ENCODE measurements at regions not wholly inside any gene's neighbourhood (a gene's known extent, or its start where the extent isn't known, plus 50 kb on each side); places are given as distances from the start of the nearest gene placed in this dataset.

GRCh38 chrY:7204456-7204855 is 292.9 kb upstream of the AMELY start:
- H3K9me2 ChIP-seq (ENCODE audit: low read depth, low read length): no peaks in the 10 kb centered on the region
- no peaks in the 10 kb centered on the region for H3K9me3 ChIP-seq (ENCODE audit: low read length)
- no peaks in the 10 kb centered on the region for H3K79me2 ChIP-seq (ENCODE audit: insufficient read depth, low read length)
- H3K4me1 ChIP-seq (ENCODE audit: insufficient read depth, low read length, severe bottlenecking): no peaks in the 10 kb centered on the region
- no peak overlapping the region for H2AFZ ChIP-seq (ENCODE audit: low read length)
- no peak overlapping the region for H3K9ac ChIP-seq (ENCODE audit: low read length)
- H4K20me1 ChIP-seq (ENCODE audit: insufficient read depth, low read length): no peaks in the 10 kb centered on the region
- TF ChIP-seq CTCF (IDR thresholded peaks at IDR 0.05; ENCODE audit: low read length) (no peak), EZH2 (IDR thresholded peaks at IDR 0.05; ENCODE audit: borderline replicate concordance, low read length) (no peak)
- H3K4me2 ChIP-seq (ENCODE audit: low read length): no peak overlapping the region
- H3K4me3 ChIP-seq (ENCODE audit: low read depth, low read length, poor library complexity, severe bottlenecking): no peak overlapping the region
- no peaks in the 10 kb centered on the region for H3K27me3 ChIP-seq (ENCODE audit: insufficient read depth, low read length)
- no peaks in the 10 kb centered on the region for H3F3A ChIP-seq (ENCODE audit: insufficient read depth, low read length)
- H3K36me3 ChIP-seq (ENCODE audit: insufficient read depth, low read length): no peaks in the 10 kb centered on the region
- H3K27ac ChIP-seq (ENCODE audit: low read depth, low read length, poor library complexity, severe bottlenecking): no peak overlapping the region

GRCh38 chrY:7182591-7182990 is 271.0 kb upstream of the AMELY start:
- no peaks in the 10 kb centered on the region for H3K4me1 ChIP-seq (ENCODE audit: insufficient read depth, low read length, severe bottlenecking)
- H3K36me3 ChIP-seq (ENCODE audit: insufficient read depth, low read length): no peaks in the 10 kb centered on the region
- no peaks in the 10 kb centered on the region for H3F3A ChIP-seq (ENCODE audit: insufficient read depth, low read length)
- H3K27ac ChIP-seq (ENCODE audit: low read depth, low read length, poor library complexity, severe bottlenecking): no peak overlapping the region
- H3K9ac ChIP-seq (ENCODE audit: low read length): no peak overlapping the region
- no peaks in the 10 kb centered on the region for H3K9me2 ChIP-seq (ENCODE audit: low read depth, low read length)
- H3K27me3 ChIP-seq (ENCODE audit: insufficient read depth, low read length): no peaks in the 10 kb centered on the region
- H2AFZ ChIP-seq (ENCODE audit: low read length): no peak overlapping the region
- H3K4me2 ChIP-seq (ENCODE audit: low read length): no peak overlapping the region
- H3K9me3 ChIP-seq (ENCODE audit: low read length): no peaks in the 10 kb centered on the region
- no peak for TF ChIP-seq EZH2 (IDR thresholded peaks at IDR 0.05; ENCODE audit: borderline replicate concordance, low read length)
- no peak for TF ChIP-seq CTCF (IDR thresholded peaks at IDR 0.05; ENCODE audit: low read length)
- H3K4me3 ChIP-seq (ENCODE audit: low read depth, low read length, poor library complexity, severe bottlenecking): no peak overlapping the region
- no peaks in the 10 kb centered on the region for H4K20me1 ChIP-seq (ENCODE audit: insufficient read depth, low read length)
- H3K79me2 ChIP-seq (ENCODE audit: insufficient read depth, low read length): no peaks in the 10 kb centered on the region

- no peaks in the 10 kb centered on the region for H3K79me2 ChIP-seq (ENCODE audit: insufficient read depth, low read length)
- H3K9ac ChIP-seq (ENCODE audit: low read length): no peak overlapping the region
- H3K4me2 ChIP-seq (ENCODE audit: low read length): no peak overlapping the region
- no peaks in the 10 kb centered on the region for H3F3A ChIP-seq (ENCODE audit: insufficient read depth, low read length)
- TF ChIP-seq EZH2 (IDR thresholded peaks at IDR 0.05; ENCODE audit: borderline replicate concordance, low read length) (no peak), CTCF (IDR thresholded peaks at IDR 0.05; ENCODE audit: low read length) (no peak)
- no peaks in the 10 kb centered on the region for H4K20me1 ChIP-seq (ENCODE audit: insufficient read depth, low read length)
- no peak overlapping the region for H3K4me3 ChIP-seq (ENCODE audit: low read depth, low read length, poor library complexity, severe bottlenecking)
- H3K9me2 ChIP-seq (ENCODE audit: low read depth, low read length): no peaks in the 10 kb centered on the region
- H3K36me3 ChIP-seq (ENCODE audit: insufficient read depth, low read length): no peaks in the 10 kb centered on the region
- no peak overlapping the region for H2AFZ ChIP-seq (ENCODE audit: low read length)
- no peak overlapping the region for H3K27ac ChIP-seq (ENCODE audit: low read depth, low read length, poor library complexity, severe bottlenecking)
- H3K27me3 ChIP-seq (ENCODE audit: insufficient read depth, low read length): no peaks in the 10 kb centered on the region
- no peaks in the 10 kb centered on the region for H3K9me3 ChIP-seq (ENCODE audit: low read length)
- H3K4me1 ChIP-seq (ENCODE audit: insufficient read depth, low read length, severe bottlenecking): no peaks in the 10 kb centered on the region
Observed at GRCh38 chrY:7177631-7178030, 266.1 kb upstream of the AMELY start.
